Keratinocyte (primary cell): ENCODE measurements at regions not wholly inside any gene's neighbourhood (a gene's known extent, or its start where the extent isn't known, plus 50 kb on each side); places are given as distances from the start of the nearest gene placed in this dataset.

ENCODE experiments used
- DNase-seq: peaks from one replicate; pipeline ENCODE4 v3.0.0-alpha.2; 2011; ENCODE audit warnings: low read depth, missing footprints, low spot score
- FAIRE-seq: peaks from 2 replicates; lab custom pipeline; 2011; peaks lifted over from hg19 to GRCh38; lab: Jason Lieb, UNC
- H2AFZ ChIP-seq: 2 replicates; pipeline ENCODE4 v1.6.0; 2012; ENCODE audit warnings: low read length, control low read depth, inconsistent platforms; ENCODE audit not compliant: control insufficient read depth
- H3K27ac ChIP-seq: 2 replicates; pipeline ENCODE4 v1.5.1; 2011; ENCODE audit warnings: low read length; ENCODE audit not compliant: control insufficient read depth, insufficient read depth
- H3K27me3 ChIP-seq: 3 replicates; pipeline ENCODE4 v1.6.0; 2011; ENCODE audit warnings: low read length; ENCODE audit not compliant: control insufficient read depth, insufficient read depth; ENCODE audit errors: extremely low read depth
- H3K36me3 ChIP-seq, 2 experiments: 2 replicates in 1 of 2; 3 replicates in 1 of 2; pipeline ENCODE4 v1.5.1; 2011; ENCODE audit warnings: low read length in 2 of 2, mild to moderate bottlenecking in 1 of 2; ENCODE audit not compliant: control insufficient read depth in 2 of 2, insufficient read depth in 2 of 2; ENCODE audit errors: extremely low read depth in 1 of 2
- H3K4me1 ChIP-seq: 3 replicates; pipeline ENCODE4 v1.5.1; 2011; ENCODE audit warnings: low read length; ENCODE audit not compliant: control insufficient read depth, insufficient read depth; ENCODE audit errors: extremely low read depth
- H3K4me2 ChIP-seq: 3 replicates; pipeline ENCODE4 v1.6.0; 2011; ENCODE audit warnings: low read depth, low read length; ENCODE audit not compliant: control insufficient read depth, insufficient read depth; ENCODE audit errors: extremely low read depth
- H3K4me3 ChIP-seq, 3 experiments: fragments of 200-600 bp in 1 of 3; sonication (generic) in 1 of 3; 2 replicates in 2 of 3; 3 replicates in 1 of 3; pipeline ENCODE4 v1.5.1; 2011 to 2016; ENCODE audit warnings: low read length in 3 of 3, mild to moderate bottlenecking in 3 of 3, control low read depth in 2 of 3, inconsistent platforms in 1 of 3, low read depth in 1 of 3, mixed read lengths in 1 of 3, mixed run types in 1 of 3, moderate library complexity in 1 of 3; ENCODE audit not compliant: control insufficient read depth in 2 of 3, insufficient read depth in 2 of 3; ENCODE audit errors: extremely low read depth in 1 of 3
- H3K79me2 ChIP-seq: 2 replicates; pipeline ENCODE4 v1.6.0; 2012; ENCODE audit warnings: low read length; ENCODE audit not compliant: control insufficient read depth, insufficient read depth
- H3K9ac ChIP-seq: 3 replicates; pipeline ENCODE4 v1.6.0; 2011; ENCODE audit warnings: low read length; ENCODE audit not compliant: control insufficient read depth, insufficient read depth; ENCODE audit errors: extremely low read depth
- H3K9me1 ChIP-seq: 3 replicates; pipeline ENCODE4 v1.6.0; 2011; ENCODE audit warnings: low read length; ENCODE audit not compliant: control insufficient read depth, insufficient read depth; ENCODE audit errors: extremely low read depth
- H3K9me3 ChIP-seq: 2 replicates; pipeline ENCODE4 v1.5.1; 2012; ENCODE audit warnings: low read depth, low read length; ENCODE audit not compliant: control insufficient read depth
- H4K20me1 ChIP-seq: 3 replicates; pipeline ENCODE4 v1.6.0; 2011; ENCODE audit warnings: low read length; ENCODE audit not compliant: control insufficient read depth, insufficient read depth; ENCODE audit errors: extremely low read depth
- CTCF ChIP-seq, 3 experiments: IDR thresholded peaks in 1 of 3; conservative IDR thresholded peaks in 1 of 3; optimal IDR thresholded peaks in 1 of 3; 2 replicates in 2 of 3; 3 replicates in 1 of 3; pipeline versions ENCODE3 to v1.5.1; 2011; ENCODE audit warnings: low read length in 3 of 3, mild to moderate bottlenecking in 3 of 3, moderate library complexity in 2 of 3, control low read depth in 1 of 3, inconsistent platforms in 1 of 3; ENCODE audit not compliant: insufficient read depth in 2 of 3; ENCODE audit errors: extremely low read depth in 1 of 3
- EZH2 ChIP-seq: IDR thresholded peaks from one replicate; pipeline ENCODE4 v1.6.1; 2012; ENCODE audit warnings: inconsistent platforms, mild to moderate bottlenecking, low read length, moderate library complexity
- dilution Hi-C: fragments of 300-500 bp; cut with MboI; formaldehyde crosslinking; loops from one replicate; pipeline ENCODE4 v1.7.0; 2020; ENCODE audit warnings: low sequenced_read_pairs; ENCODE audit not compliant: extremely low pct_ligation_motif_present

- no peaks in the 10 kb centered on the region for H3K79me2 ChIP-seq
- H3K36me3 ChIP-seq: no peaks in the 10 kb centered on the region
- H3K27ac ChIP-seq: no peak overlapping the region
- no peak for TF ChIP-seq CTCF (optimal IDR thresholded peaks at IDR 0.05 in 1 of 3, IDR thresholded peaks at IDR 0.05 in 1 of 3, conservative IDR thresholded peaks at IDR 0.05 in 1 of 3; ENCODE audit: extremely low read depth in 1 of 3, insufficient read depth in 2 of 3, low read length in 3 of 3)
- TF ChIP-seq EZH2: no peak
- H3K9me3 ChIP-seq: no peaks in the 10 kb centered on the region
- no peak overlapping the region for H2AFZ ChIP-seq
- no peak overlapping the region for H3K4me3 ChIP-seq
- dilution Hi-C loops: no loop called here
- no peak for DNase-seq
- H3K4me2 ChIP-seq: no peak overlapping the region
- peaks cover 6% of the 10 kb centered on the region for H3K4me1 ChIP-seq
- H3K9ac ChIP-seq: no peak overlapping the region
- no peaks in the 10 kb centered on the region for H3K9me1 ChIP-seq
- no peak for FAIRE-seq
- peaks cover 9% of the 10 kb centered on the region for H3K27me3 ChIP-seq
- H4K20me1 ChIP-seq: no peaks in the 10 kb centered on the region
Measured at GRCh38 chr3:194998948-194999347, 272.0 kb downstream of the XXYLT1 start.

- peaks cover 9% of the 10 kb centered on the region for H3K27me3 ChIP-seq
- no peaks in the 10 kb centered on the region for H3K9me3 ChIP-seq
- dilution Hi-C loops: no loop called here
- no peak overlapping the region for H2AFZ ChIP-seq
- no peak for TF ChIP-seq CTCF (optimal IDR thresholded peaks at IDR 0.05 in 1 of 3, IDR thresholded peaks at IDR 0.05 in 1 of 3, conservative IDR thresholded peaks at IDR 0.05 in 1 of 3; ENCODE audit: extremely low read depth in 1 of 3, insufficient read depth in 2 of 3, low read length in 3 of 3)
- TF ChIP-seq EZH2: no peak
- H3K9ac ChIP-seq: no peak overlapping the region
- H3K27ac ChIP-seq: no peak overlapping the region
- peaks cover 6% of the 10 kb centered on the region for H3K4me1 ChIP-seq
- no peaks in the 10 kb centered on the region for H3K36me3 ChIP-seq
- FAIRE-seq: no peak
- H3K79me2 ChIP-seq: no peaks in the 10 kb centered on the region
- H4K20me1 ChIP-seq: no peaks in the 10 kb centered on the region
- H3K4me3 ChIP-seq: no peak overlapping the region
- no peak overlapping the region for H3K4me2 ChIP-seq
- no peaks in the 10 kb centered on the region for H3K9me1 ChIP-seq
- no peak for DNase-seq
Measured at GRCh38 chr3:194999491-194999890, 271.5 kb downstream of the XXYLT1 start.
